Common myeloid progenitor, CD34-positive (primary cell): ENCODE measurements at regions not wholly inside any gene's neighbourhood (a gene's known extent, or its start where the extent isn't known, plus 50 kb on each side); places are given as distances from the start of the nearest gene placed in this dataset.
"Not testable (repeated sequence)": the region's sequence is repeated elsewhere in the genome, so short reads cannot be mapped to it uniquely, and the experiment has no call there.

ENCODE experiments used
- CTCF ChIA-PET: fragments of 350-600 bp; sonication (Branson Sonifier 250); formaldehyde crosslinking; loops from one replicate; lab custom pipeline; 2021; ENCODE audit warnings: antibody characterized with exemption; lab: Charles Lee
- POLR2A ChIA-PET: fragments of 350-600 bp; sonication (Branson Sonifier 250); formaldehyde crosslinking; loops from one replicate; lab custom pipeline; 2021; ENCODE audit warnings: antibody characterized with exemption; lab: Charles Lee
- DNase-seq, 3 donors: peaks; one replicate each; pipeline versions ENCODE4 v3.0.0 to v3.0.0-alpha.2; 2013
- H3K27ac ChIP-seq, 2 experiments: 1 replicate in 1 of 2; 2 replicates in 1 of 2; pipeline ENCODE4 v1.7.0; 2013; ENCODE audit warnings: inconsistent platforms in 2 of 2, low read length in 2 of 2, mild to moderate bottlenecking in 2 of 2, low read depth in 1 of 2, moderate library complexity in 1 of 2; ENCODE audit not compliant: severe bottlenecking in 2 of 2, insufficient read depth in 1 of 2, poor library complexity in 1 of 2
- H3K27me3 ChIP-seq, 5 experiments: replicated peaks in 2 of 5; 1 replicate in 3 of 5; 2 replicates in 2 of 5; pipeline versions ENCODE4 v1.6.1 to v1.7.0; 2013; ENCODE audit warnings: low read length in 4 of 5, mild to moderate bottlenecking in 2 of 5, moderate library complexity in 2 of 5, inconsistent platforms in 1 of 5; ENCODE audit not compliant: insufficient read depth in 5 of 5, control insufficient read depth in 4 of 5
- H3K36me3 ChIP-seq, 4 experiments: 1 replicate in 2 of 4; 2 replicates in 2 of 4; pipeline versions ENCODE4 v1.6.1 to v1.7.0; 2013; ENCODE audit warnings: low read length in 3 of 4, control low read depth in 1 of 4, mild to moderate bottlenecking in 1 of 4; ENCODE audit not compliant: control insufficient read depth in 4 of 4, insufficient read depth in 4 of 4
- H3K4me1 ChIP-seq, 4 experiments: 1 replicate in 3 of 4; 2 replicates in 1 of 4; pipeline versions ENCODE4 v1.6.1 to v1.7.1; 2013; ENCODE audit warnings: low read length in 3 of 4, mild to moderate bottlenecking in 3 of 4, control low read depth in 1 of 4, inconsistent platforms in 1 of 4, moderate library complexity in 1 of 4; ENCODE audit not compliant: control insufficient read depth in 4 of 4, insufficient read depth in 4 of 4; ENCODE audit errors: control extremely low read depth in 1 of 4
- H3K4me3 ChIP-seq, 7 experiments: 1 replicate in 4 of 7; 2 replicates in 3 of 7; pipeline versions ENCODE4 v1.5.1 to v1.7.0; 2013; ENCODE audit warnings: mild to moderate bottlenecking in 7 of 7, low read length in 6 of 7, moderate library complexity in 6 of 7, inconsistent platforms in 2 of 7, low read depth in 2 of 7, control low read depth in 1 of 7; ENCODE audit not compliant: insufficient read depth in 4 of 7, control insufficient read depth in 1 of 7; ENCODE audit errors: extremely low read depth in 1 of 7
- H3K9me3 ChIP-seq, 5 experiments: 1 replicate in 4 of 5; 2 replicates in 1 of 5; pipeline versions ENCODE4 v1.6.1 to v1.7.1; 2013; ENCODE audit warnings: low read length in 4 of 5, mild to moderate bottlenecking in 2 of 5, inconsistent platforms in 1 of 5, low read depth in 1 of 5, moderate library complexity in 1 of 5; ENCODE audit not compliant: control insufficient read depth in 4 of 5, insufficient read depth in 2 of 5; ENCODE audit errors: control extremely low read depth in 1 of 5
- WGBS: methylation state at CpG from one replicate; pipeline ENCODE4 v1.1.5; 2013; ENCODE audit not compliant: insufficient coverage; 5-methylcytosine and 5-hydroxymethylcytosine counted together

DNA sequence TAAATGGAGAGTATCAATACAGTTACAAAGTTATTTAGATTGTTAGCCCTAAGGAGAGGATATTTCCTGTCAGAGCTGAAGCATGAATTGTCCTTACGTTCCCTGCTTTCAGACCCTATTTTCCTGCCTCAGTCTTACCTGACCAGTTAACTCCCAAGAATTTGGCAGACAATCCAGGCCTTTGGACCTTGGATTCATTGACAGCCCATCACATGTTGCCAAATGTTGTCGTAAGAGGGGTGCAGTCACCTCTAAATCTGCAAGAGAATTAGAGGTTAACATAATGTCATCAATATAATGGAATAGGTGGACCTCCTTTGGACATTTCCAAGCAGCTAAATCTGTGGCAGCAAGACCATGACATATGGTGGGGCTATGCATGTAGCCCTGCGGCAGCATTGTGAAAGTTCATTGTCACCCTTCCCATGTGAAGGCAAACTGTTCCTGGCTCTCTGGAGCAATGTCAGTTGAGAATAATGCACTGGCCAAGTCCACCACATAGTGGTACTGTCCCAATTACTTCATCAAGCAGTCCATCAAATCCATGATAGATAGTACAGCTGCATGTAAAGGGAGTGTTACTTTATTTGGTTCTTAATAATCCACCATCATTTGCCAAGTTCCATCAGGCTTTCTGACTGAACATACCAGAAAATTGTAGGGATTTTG is 1137.0 kb upstream of the POU3F4 start:
- Histone ChIP-seq H3K36me3 (no peaks in the 10 kb centered on the region), H3K27me3 (no peaks in the 10 kb centered on the region), H3K9me3 (no peaks in the 10 kb centered on the region), H3K4me1 (no peaks in the 10 kb centered on the region), H3K27ac (no peak overlapping the region), H3K4me3 (no peak overlapping the region)
- no peak for DNase-seq
- CTCF ChIA-PET = no interaction called here
- POLR2A ChIA-PET = no interaction called here
- 90% methylated on average over 3 of the region's 3 CpGs for WGBS

DNA sequence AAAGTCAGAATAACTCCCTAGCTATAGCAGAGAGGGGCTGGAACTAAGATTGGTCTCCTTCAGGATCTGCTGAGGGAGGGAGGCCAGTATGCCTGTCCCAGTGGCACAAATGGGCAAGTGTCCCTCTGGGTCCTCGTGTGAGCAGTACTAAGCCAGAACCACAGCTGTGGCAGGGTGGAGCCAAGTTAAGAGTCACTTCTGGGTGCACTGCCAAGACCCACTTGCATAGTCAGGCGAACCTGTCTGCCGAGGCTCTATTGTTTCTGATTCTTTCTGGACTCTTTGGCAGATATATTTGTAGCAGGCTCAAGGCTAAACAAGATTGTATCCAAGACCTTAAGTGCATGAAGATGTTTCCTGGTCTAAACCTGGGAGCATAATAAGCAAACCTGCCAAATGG is 1123.7 kb upstream of the POU3F4 start:
- Histone ChIP-seq H3K27ac (no peak overlapping the region), H3K4me3 (no peak overlapping the region), H3K27me3 (no peaks in the 10 kb centered on the region), H3K4me1 (no peaks in the 10 kb centered on the region), H3K36me3 (no peaks in the 10 kb centered on the region), H3K9me3 (no peaks in the 10 kb centered on the region)
- POLR2A ChIA-PET = no interaction called here
- 57% methylated on average over 3 of the region's 3 CpGs for WGBS
- CTCF ChIA-PET = interaction anchor here (0.6 kb wide), 1 partner anchor 897 kb away, joined by 3 read pairs; no protein-coding TSS in a partner anchor
- no peak for DNase-seq

DNA sequence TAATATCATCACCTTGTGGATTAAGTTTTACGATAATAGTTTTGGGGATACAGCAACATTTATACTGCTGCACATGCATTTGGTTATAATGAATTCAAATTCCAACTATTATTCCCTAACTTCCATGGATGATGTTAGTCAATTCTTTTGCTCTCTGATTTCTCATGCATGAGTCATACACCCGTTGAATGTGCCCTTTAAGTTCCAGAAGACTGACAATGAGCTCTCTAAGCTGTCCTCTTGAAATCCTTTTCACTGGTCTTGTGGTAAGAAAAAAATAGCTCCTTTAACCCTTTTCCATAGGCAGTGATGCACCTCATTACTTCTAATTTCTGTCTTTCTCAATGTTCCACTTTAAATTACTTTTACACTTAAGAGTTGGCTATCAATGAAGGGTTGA is 1095.2 kb upstream of the POU3F4 start:
- H3K36me3 ChIP-seq = no peaks in the 10 kb centered on the region
- H3K4me1 ChIP-seq = no peaks in the 10 kb centered on the region
- CTCF ChIA-PET = no interaction called here
- H3K9me3 ChIP-seq = no peaks in the 10 kb centered on the region
- WGBS = 69% methylated on average over 1 of the region's 2 CpGs
- H3K27ac ChIP-seq = no peak overlapping the region
- H3K27me3 ChIP-seq = no peaks in the 10 kb centered on the region
- H3K4me3 ChIP-seq = no peak overlapping the region
- POLR2A ChIA-PET = no interaction called here
- DNase-seq = no peak

DNA sequence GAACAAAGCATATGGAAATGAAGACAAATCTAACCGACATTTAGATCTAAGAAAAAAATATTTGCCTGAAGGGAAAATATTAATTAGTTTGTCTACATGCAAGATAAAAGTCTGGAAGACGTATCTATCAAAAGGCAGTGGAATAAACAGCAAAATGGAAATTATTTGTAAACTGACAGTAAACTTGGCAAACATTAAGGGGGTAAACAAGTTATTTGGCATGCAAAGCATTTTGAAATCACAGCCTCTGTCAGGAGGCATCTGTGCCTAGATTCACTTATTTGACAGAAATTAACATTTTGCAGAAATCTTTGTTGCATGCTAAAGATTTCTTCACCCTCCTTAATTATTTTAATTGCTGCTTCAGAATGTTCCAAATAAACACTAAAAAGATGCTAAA is 1065.8 kb upstream of the POU3F4 start:
- ChIA-PET POLR2A (no interaction called here), CTCF (no interaction called here)
- Histone ChIP-seq H3K4me3 (no peak overlapping the region), H3K9me3 (no peaks in the 10 kb centered on the region), H3K27ac (no peak overlapping the region), H3K4me1 (no peaks in the 10 kb centered on the region), H3K36me3 (no peaks in the 10 kb centered on the region), H3K27me3 (no peaks in the 10 kb centered on the region)
- no peak for DNase-seq
- 75% methylated on average over 1 of the region's 2 CpGs for WGBS

DNA sequence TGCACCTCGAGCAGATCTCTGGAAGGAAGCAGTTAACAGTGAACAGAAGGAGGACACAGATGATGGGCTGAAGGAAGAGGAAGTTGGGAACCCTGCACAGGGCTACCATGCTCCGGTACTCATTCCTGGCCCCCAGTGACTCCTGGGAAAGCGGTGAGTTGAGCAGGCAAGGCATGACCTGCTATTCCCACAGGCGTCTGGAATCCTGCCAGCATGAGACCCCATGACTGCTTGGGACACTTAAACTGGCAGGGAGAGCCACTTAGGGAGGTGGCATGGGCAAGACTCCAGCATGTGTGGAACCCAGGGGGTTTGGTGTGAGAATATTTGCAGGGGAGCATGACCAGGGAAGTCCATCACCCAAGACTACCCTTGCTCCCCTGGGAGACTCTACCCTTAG is 1056.4 kb upstream of the POU3F4 start:
- ChIA-PET POLR2A (no interaction called here), CTCF (no interaction called here)
- DNase-seq = no peak
- Histone ChIP-seq H3K36me3 (no peaks in the 10 kb centered on the region), H3K4me1 (no peaks in the 10 kb centered on the region), H3K27me3 (no peaks in the 10 kb centered on the region), H3K27ac (no peak overlapping the region), H3K4me3 (no peak overlapping the region), H3K9me3 (peaks cover 0 to 4% (median 0%) of the 10 kb centered on the region in 5 experiments)
- 90% methylated on average over 4 of the region's 4 CpGs for WGBS

DNA sequence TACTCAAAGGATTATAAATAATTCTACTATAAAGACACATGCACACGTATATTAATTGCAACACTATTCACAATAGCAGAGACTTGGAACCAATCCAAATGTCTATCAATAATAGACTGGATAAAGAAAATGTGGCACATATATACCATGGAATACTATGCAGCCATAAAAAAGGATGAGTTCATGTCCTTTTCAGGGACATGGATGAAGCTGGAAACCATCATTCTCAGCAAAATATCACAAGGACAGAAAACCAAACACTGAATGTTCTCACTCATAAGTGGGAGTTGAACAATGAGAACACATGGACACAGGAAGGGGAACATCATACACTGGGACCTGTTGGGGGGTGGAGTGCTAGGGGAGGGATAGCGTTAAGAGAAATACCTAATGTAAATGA is 1052.2 kb upstream of the POU3F4 start:
- H3K27me3 ChIP-seq, H3K36me3 ChIP-seq, H3K27ac ChIP-seq, CTCF ChIA-PET, H3K4me1 ChIP-seq, H3K9me3 ChIP-seq, H3K4me3 ChIP-seq, DNase-seq, POLR2A ChIA-PET: not testable (repeated sequence)
- WGBS = no CpG with 5 or more reads among the region's 2 CpGs

DNA sequence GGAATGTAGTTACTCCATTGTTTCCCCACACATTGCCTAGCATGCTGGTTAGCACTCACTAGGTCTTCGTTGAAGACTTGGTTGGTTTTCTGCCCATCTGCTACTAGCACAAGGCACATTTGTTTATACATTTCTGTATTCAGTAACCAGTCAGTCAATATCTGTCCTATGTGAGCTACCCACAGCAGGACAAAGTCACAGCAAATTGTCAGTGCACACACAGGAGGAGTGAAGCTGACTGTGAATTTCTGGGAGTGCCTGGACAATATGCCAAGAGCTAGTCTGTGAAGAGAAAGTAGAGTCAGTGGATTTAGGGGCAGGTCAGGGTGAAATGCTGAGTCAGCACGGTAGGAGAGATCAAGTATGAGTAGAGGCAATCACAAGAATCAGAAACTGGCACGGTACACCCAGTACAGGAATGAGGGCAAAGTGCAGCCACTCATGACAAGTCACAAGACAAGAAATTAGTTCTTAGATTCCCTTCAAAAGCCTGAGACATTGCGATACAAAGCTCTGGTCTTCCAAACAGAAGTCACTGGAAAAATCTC is 1049.8 kb upstream of the POU3F4 start:
- ChIA-PET POLR2A (no interaction called here), CTCF (no interaction called here)
- H3K27ac ChIP-seq = no peak overlapping the region
- WGBS = 58% methylated on average over 2 of the region's 4 CpGs
- no peak overlapping the region for H3K4me3 ChIP-seq
- no peak for DNase-seq
- no peaks in the 10 kb centered on the region for H3K36me3 ChIP-seq
- no peaks in the 10 kb centered on the region for H3K4me1 ChIP-seq
- no peaks in the 10 kb centered on the region for H3K9me3 ChIP-seq
- H3K27me3 ChIP-seq = no peaks in the 10 kb centered on the region
